Upper lobe of right lung (tissue), 1 donor: ENCODE measurements at regions not wholly inside any gene's neighbourhood (a gene's known extent, or its start where the extent isn't known, plus 50 kb on each side); places are given as distances from the start of the nearest gene placed in this dataset.

Source experiments
- ATAC-seq: fragments of 200-7000 bp; cut with Tn5 transposase; one replicate; pipeline ENCODE4 v1.9.1; 2020; ENCODE audit warnings: mild to moderate bottlenecking, moderate library complexity
- DNase-seq: peaks from one replicate; pipeline ENCODE4 v3.0.0-alpha.2; 2020
- H3K27ac ChIP-seq: fragments of 200-600 bp; one replicate; pipeline ENCODE4 v1.8.0; 2022
- H3K27me3 ChIP-seq: fragments of 200-600 bp; one replicate; pipeline ENCODE4 v1.8.0; 2022; ENCODE audit warnings: mild to moderate bottlenecking
- H3K36me3 ChIP-seq: fragments of 200-600 bp; one replicate; pipeline ENCODE4 v1.8.0; 2022
- H3K4me1 ChIP-seq: fragments of 200-600 bp; one replicate; pipeline ENCODE4 v1.8.0; 2022
- H3K4me3 ChIP-seq: fragments of 200-600 bp; one replicate; pipeline ENCODE4 v1.8.0; 2022; ENCODE audit warnings: mild to moderate bottlenecking
- H3K9me3 ChIP-seq: fragments of 200-600 bp; one replicate; pipeline ENCODE4 v1.8.0; 2022
- CTCF ChIP-seq: fragments of 200-600 bp; IDR thresholded peaks from one replicate; pipeline ENCODE4 v1.8.0; 2022; ENCODE audit warnings: antibody characterized with exemption
- intact Hi-C: fragments of 100-400 bp; cut with DNase I; formaldehyde crosslinking; loops from one replicate; pipeline ENCODE4 v1.11.0; 2022
- donor health status: DM: no; HTN: yes; CAD: no; lungs with severe emphysema.

GRCh38 chrX:39928704-39929378 lies 168.9 kb downstream of the BCOR start:
- H3K9me3 ChIP-seq = no peaks in the 10 kb centered on the region
- no peaks in the 10 kb centered on the region for H3K36me3 ChIP-seq
- no peaks in the 10 kb centered on the region for H3K27me3 ChIP-seq
- no peaks in the 10 kb centered on the region for H3K4me1 ChIP-seq
- ATAC-seq (peak; percentile 87), DNase-seq (no peak)
- intact Hi-C loops = no loop called here
- no peak overlapping the region for H3K27ac ChIP-seq
- no peak for TF ChIP-seq CTCF
- H3K4me3 ChIP-seq = no peak overlapping the region

DNA sequence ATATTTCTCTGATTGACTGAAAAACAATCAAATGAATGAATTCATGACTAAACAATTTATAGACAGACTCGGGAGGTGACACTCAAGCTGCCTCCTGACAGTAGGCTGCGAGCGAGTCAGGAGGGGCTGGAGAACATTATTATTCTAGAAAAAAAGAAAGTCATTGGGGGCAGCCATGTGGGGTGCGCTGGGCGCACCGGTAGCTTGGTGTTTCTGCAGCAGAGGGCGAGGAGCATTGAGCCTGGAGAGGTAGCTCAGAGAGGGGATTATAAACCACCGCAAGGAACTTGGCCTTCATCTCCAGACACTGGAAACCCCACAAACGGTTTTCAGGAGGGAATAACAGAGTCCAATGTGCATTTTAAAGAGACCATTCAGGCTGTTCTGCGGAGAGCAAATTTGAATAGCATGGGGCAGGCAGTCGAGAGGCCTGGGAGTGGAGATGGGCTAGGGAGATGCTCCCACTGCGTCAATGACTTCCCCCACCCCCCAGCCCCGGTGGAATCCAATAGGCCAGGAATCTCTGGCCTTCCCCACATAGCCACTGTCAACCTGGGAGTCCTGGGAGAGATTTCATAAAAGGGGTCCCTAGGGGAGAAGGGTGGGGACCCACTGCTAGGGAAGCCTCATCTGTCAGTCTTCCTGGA lies 168.3 kb downstream of the BCOR start:
- Histone ChIP-seq H3K36me3 (no peaks in the 10 kb centered on the region), H3K4me3 (no peak overlapping the region), H3K4me1 (no peaks in the 10 kb centered on the region), H3K27me3 (no peaks in the 10 kb centered on the region), H3K9me3 (no peaks in the 10 kb centered on the region), H3K27ac (no peak overlapping the region)
- DNase-seq = no peak
- no peak for ATAC-seq
- no peak for TF ChIP-seq CTCF
- intact Hi-C loops = no loop called here

GRCh38 chrX:39930786-39931528 lies 166.8 kb downstream of the BCOR start:
- no peaks in the 10 kb centered on the region for H3K36me3 ChIP-seq
- TF ChIP-seq CTCF = no peak
- H3K27ac ChIP-seq = peak overlapping the region; percentile 6
- no peak for ATAC-seq
- H3K4me1 ChIP-seq = no peaks in the 10 kb centered on the region
- H3K27me3 ChIP-seq = no peaks in the 10 kb centered on the region
- H3K4me3 ChIP-seq = no peak overlapping the region
- H3K9me3 ChIP-seq = no peaks in the 10 kb centered on the region
- no peak for DNase-seq
- intact Hi-C loops = no loop called here

DNA sequence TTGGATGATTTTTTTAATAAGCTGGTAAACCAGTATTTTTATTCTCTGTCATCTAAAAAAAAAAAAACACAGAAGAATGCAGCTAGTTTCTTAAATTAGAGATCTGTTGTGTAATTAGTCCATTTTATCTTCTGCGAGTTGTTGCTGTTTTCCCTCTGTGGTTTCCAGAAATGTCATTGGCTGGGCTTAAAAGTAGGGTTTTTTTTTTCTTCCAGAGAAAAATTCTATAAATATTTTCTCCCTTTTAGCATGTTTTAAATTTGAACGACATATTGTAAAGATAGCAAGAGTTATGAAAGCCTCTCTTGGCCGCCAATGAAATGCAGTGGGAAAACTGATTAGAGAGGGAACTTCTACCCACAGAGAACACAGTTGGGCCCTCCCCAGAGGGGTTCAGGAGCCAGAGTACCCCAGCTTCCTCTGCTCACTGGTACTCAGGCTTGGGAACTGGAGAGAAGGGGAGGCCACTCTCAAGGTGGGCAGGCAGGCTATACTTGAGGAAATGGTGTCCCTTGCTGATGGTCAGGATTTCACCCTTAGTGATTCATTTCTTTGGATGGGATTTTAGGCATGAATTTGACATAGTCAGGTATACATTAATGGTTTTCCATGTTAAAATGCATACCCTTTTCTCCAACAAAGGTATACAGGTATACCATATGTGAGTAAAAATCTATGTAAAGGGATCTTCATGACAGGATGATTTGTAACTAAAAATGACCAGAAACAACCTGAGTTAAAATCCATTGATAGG lies 166.1 kb downstream of the BCOR start:
- Histone ChIP-seq H3K36me3 (no peaks in the 10 kb centered on the region), H3K27me3 (no peaks in the 10 kb centered on the region), H3K4me3 (no peak overlapping the region), H3K27ac (peak overlapping the region; percentile 6), H3K4me1 (no peaks in the 10 kb centered on the region), H3K9me3 (no peaks in the 10 kb centered on the region)
- no peak for DNase-seq
- no peak for TF ChIP-seq CTCF
- intact Hi-C loops = no loop called here
- no peak for ATAC-seq

DNA sequence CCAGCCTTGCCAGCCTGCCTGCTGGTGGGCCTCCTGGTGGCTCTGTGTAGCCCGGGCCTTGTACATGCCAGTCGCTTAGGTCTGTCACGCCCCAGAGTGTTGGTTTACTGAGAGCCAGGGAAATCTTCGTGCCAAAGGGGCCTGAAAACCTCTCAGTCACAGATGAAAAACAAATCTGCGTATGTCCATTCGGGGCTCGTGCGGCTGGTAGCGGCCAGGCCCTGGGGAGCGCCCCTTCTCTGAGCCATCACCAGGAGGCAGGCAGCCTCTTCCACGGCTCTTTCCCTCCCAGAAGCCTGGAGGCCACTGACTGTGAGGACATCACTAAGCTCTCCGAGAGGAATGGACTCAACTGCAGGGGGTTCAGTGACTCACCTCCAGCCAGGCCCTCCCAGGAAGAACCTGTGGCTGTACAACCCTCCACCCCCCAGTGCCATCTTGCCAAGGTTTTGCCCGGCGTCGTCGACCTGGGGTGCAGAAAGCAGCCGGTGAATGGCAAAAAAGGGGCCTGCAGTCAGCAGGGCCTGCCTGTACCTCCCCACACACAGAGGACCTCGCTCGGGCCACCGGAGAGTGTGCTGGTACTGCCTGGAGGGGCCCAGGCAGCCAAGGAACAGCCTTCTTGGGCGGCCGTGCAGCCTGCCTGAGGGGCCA lies 162.2 kb downstream of the BCOR start:
- no peak for ATAC-seq
- no peak for TF ChIP-seq CTCF
- no peak for DNase-seq

More for the DNA sequence above, 162.2 kb downstream of the BCOR start:
- Histone ChIP-seq H3K27ac (no peak overlapping the region), H3K27me3 (no peaks in the 10 kb centered on the region), H3K4me3 (no peak overlapping the region), H3K9me3 (no peaks in the 10 kb centered on the region), H3K36me3 (no peaks in the 10 kb centered on the region), H3K4me1 (no peaks in the 10 kb centered on the region)
- intact Hi-C loops = no loop called here
